Epithelial cell of proximal tubule (primary cell): ENCODE measurements at regions not wholly inside any gene's neighbourhood (a gene's known extent, or its start where the extent isn't known, plus 50 kb on each side); places are given as distances from the start of the nearest gene placed in this dataset.
"Not testable (repeated sequence)": the region's sequence is repeated elsewhere in the genome, so short reads cannot be mapped to it uniquely, and the experiment has no call there.

Source experiments
- DNase-seq: peaks from one replicate; pipeline ENCODE4 v3.0.0-alpha.2; 2011; ENCODE audit warnings: low read depth
- H3K4me3 ChIP-seq: 2 replicates; pipeline ENCODE4 v1.5.1; 2011; ENCODE audit warnings: low read depth, mild to moderate bottlenecking, low read length
- CTCF ChIP-seq: conservative IDR thresholded peaks from 2 replicates; pipeline ENCODE4 v1.5.1; 2012; ENCODE audit warnings: low read depth, mild to moderate bottlenecking, low read length

GRCh38 chr2:23053601-23054000, 331.4 kb upstream of the KLHL29 start:
- H3K4me3 ChIP-seq, result no peak overlapping the region
- DNase-seq, result no peak
- TF ChIP-seq CTCF, result no peak

- DNase-seq, result no peak
- TF ChIP-seq CTCF, result no peak
- no peak overlapping the region for H3K4me3 ChIP-seq
Measured at GRCh38 chr2:23055251-23055650, 329.7 kb upstream of the KLHL29 start.

GRCh38 chr2:23056846-23057245, 328.1 kb upstream of the KLHL29 start:
- H3K4me3 ChIP-seq, DNase-seq: not testable (repeated sequence)

- H3K4me3 ChIP-seq, result no peak overlapping the region
- DNase-seq, result no peak
- no peak for TF ChIP-seq CTCF
Measured at GRCh38 chr2:23058435-23058834, 326.5 kb upstream of the KLHL29 start.

- no peak for TF ChIP-seq CTCF
- no peak overlapping the region for H3K4me3 ChIP-seq
- no peak for DNase-seq
Measured at GRCh38 chr2:23065210-23065609, 319.8 kb upstream of the KLHL29 start.

GRCh38 chr2:23065936-23066335, 319.0 kb upstream of the KLHL29 start:
- DNase-seq, result no peak
- no peak overlapping the region for H3K4me3 ChIP-seq
- TF ChIP-seq CTCF, result no peak

- no peak for TF ChIP-seq CTCF
- H3K4me3 ChIP-seq, result no peak overlapping the region
- no peak for DNase-seq
Measured at GRCh38 chr2:23066686-23067085, 318.3 kb upstream of the KLHL29 start.

- DNase-seq, result no peak
- no peak for TF ChIP-seq CTCF
- H3K4me3 ChIP-seq, result no peak overlapping the region
Measured at GRCh38 chr2:23069156-23069555, 315.8 kb upstream of the KLHL29 start.
